ENCODE measurements at regions not wholly inside any gene's neighbourhood (a gene's known extent, or its start where the extent isn't known, plus 50 kb on each side); places are given as distances from the start of the nearest gene placed in this dataset.

- WGBS (ENCODE audit: insufficient coverage, low lambda C conversion rate): no CpG with 5 or more reads among the region's 13 CpGs
- H3K9me3 ChIP-seq (ENCODE audit: control insufficient read depth, low read depth, low read length): no peaks in the 10 kb centered on the region
- DNase-seq: no peak
- H3K4me1 ChIP-seq (ENCODE audit: control insufficient read depth, insufficient read depth, low read length): no peaks in the 10 kb centered on the region
- no peak overlapping the region for H3K4me3 ChIP-seq (ENCODE audit: low read length)
- H3K36me3 ChIP-seq (ENCODE audit: control insufficient read depth, insufficient read depth, low read length): no peaks in the 10 kb centered on the region
- H3K27me3 ChIP-seq (ENCODE audit: control insufficient read depth, insufficient read depth, low read length): peaks cover 4% of the 10 kb centered on the region
- H3K27ac ChIP-seq (ENCODE audit: low read length): no peak overlapping the region
Measured at GRCh38 chr5:174328631-174329299, 283.3 kb downstream of the NSG2 start.

GRCh38 chr5:174329738-174330137 is 284.2 kb downstream of the NSG2 start:
- Histone ChIP-seq H3K27me3 (ENCODE audit: control insufficient read depth, insufficient read depth, low read length) (peaks cover 4% of the 10 kb centered on the region), H3K27ac (ENCODE audit: low read length) (no peak overlapping the region), H3K4me3 (ENCODE audit: low read length) (no peak overlapping the region), H3K9me3 (ENCODE audit: control insufficient read depth, low read depth, low read length) (no peaks in the 10 kb centered on the region), H3K36me3 (ENCODE audit: control insufficient read depth, insufficient read depth, low read length) (no peaks in the 10 kb centered on the region), H3K4me1 (ENCODE audit: control insufficient read depth, insufficient read depth, low read length) (no peaks in the 10 kb centered on the region)
- WGBS (ENCODE audit: insufficient coverage, low lambda C conversion rate): 80% methylated on average over 1 of the region's 5 CpGs
- no peak for DNase-seq

- Histone ChIP-seq H3K27me3 (ENCODE audit: control insufficient read depth, insufficient read depth, low read length) (peaks cover 7% of the 10 kb centered on the region), H3K36me3 (ENCODE audit: control insufficient read depth, insufficient read depth, low read length) (no peaks in the 10 kb centered on the region), H3K4me3 (ENCODE audit: low read length) (no peak overlapping the region), H3K27ac (ENCODE audit: low read length) (no peak overlapping the region), H3K9me3 (ENCODE audit: control insufficient read depth, low read depth, low read length) (no peaks in the 10 kb centered on the region), H3K4me1 (ENCODE audit: control insufficient read depth, insufficient read depth, low read length) (peaks cover 2% of the 10 kb centered on the region)
- 100% methylated on average over 2 of the region's 13 CpGs for WGBS (ENCODE audit: insufficient coverage, low lambda C conversion rate)
- DNase-seq: no peak
Measured at GRCh38 chr5:174335682-174336364, 290.3 kb downstream of the NSG2 start.

GRCh38 chr5:174336479-174336878 is 291.0 kb downstream of the NSG2 start:
- Histone ChIP-seq H3K9me3 (ENCODE audit: control insufficient read depth, low read depth, low read length) (no peaks in the 10 kb centered on the region), H3K36me3 (ENCODE audit: control insufficient read depth, insufficient read depth, low read length) (no peaks in the 10 kb centered on the region), H3K27ac (ENCODE audit: low read length) (no peak overlapping the region), H3K4me3 (ENCODE audit: low read length) (no peak overlapping the region), H3K27me3 (ENCODE audit: control insufficient read depth, insufficient read depth, low read length) (peaks cover 7% of the 10 kb centered on the region), H3K4me1 (ENCODE audit: control insufficient read depth, insufficient read depth, low read length) (peaks cover 2% of the 10 kb centered on the region)
- no peak for DNase-seq
- 89% methylated on average over 3 of the region's 5 CpGs for WGBS (ENCODE audit: insufficient coverage, low lambda C conversion rate)

GRCh38 chr5:174337276-174338184 is 292.0 kb downstream of the NSG2 start:
- peaks cover 7% of the 10 kb centered on the region for H3K27me3 ChIP-seq (ENCODE audit: control insufficient read depth, insufficient read depth, low read length)
- no peaks in the 10 kb centered on the region for H3K9me3 ChIP-seq (ENCODE audit: control insufficient read depth, low read depth, low read length)
- no peaks in the 10 kb centered on the region for H3K36me3 ChIP-seq (ENCODE audit: control insufficient read depth, insufficient read depth, low read length)
- H3K4me1 ChIP-seq (ENCODE audit: control insufficient read depth, insufficient read depth, low read length): peaks cover 2% of the 10 kb centered on the region
- 10% methylated on average over 2 of the region's 18 CpGs for WGBS (ENCODE audit: insufficient coverage, low lambda C conversion rate)
- no peak overlapping the region for H3K27ac ChIP-seq (ENCODE audit: low read length)
- H3K4me3 ChIP-seq (ENCODE audit: low read length): no peak overlapping the region
- peak in 1 of 2 donors; percentile 46 for DNase-seq

GRCh38 chr5:174338185-174339010 is 292.9 kb downstream of the NSG2 start:
- H3K4me3 ChIP-seq (ENCODE audit: low read length): no peak overlapping the region
- no peaks in the 10 kb centered on the region for H3K36me3 ChIP-seq (ENCODE audit: control insufficient read depth, insufficient read depth, low read length)
- no peak overlapping the region for H3K27ac ChIP-seq (ENCODE audit: low read length)
- H3K27me3 ChIP-seq (ENCODE audit: control insufficient read depth, insufficient read depth, low read length): peaks cover 7% of the 10 kb centered on the region
- 17% methylated on average over 5 of the region's 13 CpGs for WGBS (ENCODE audit: insufficient coverage, low lambda C conversion rate)
- no peaks in the 10 kb centered on the region for H3K9me3 ChIP-seq (ENCODE audit: control insufficient read depth, low read depth, low read length)
- peak in 1 of 2 donors; percentile 53 for DNase-seq
- H3K4me1 ChIP-seq (ENCODE audit: control insufficient read depth, insufficient read depth, low read length): peaks cover 2% of the 10 kb centered on the region

- peaks cover 7% of the 10 kb centered on the region for H3K27me3 ChIP-seq (ENCODE audit: control insufficient read depth, insufficient read depth, low read length)
- peaks cover 2% of the 10 kb centered on the region for H3K4me1 ChIP-seq (ENCODE audit: control insufficient read depth, insufficient read depth, low read length)
- H3K4me3 ChIP-seq (ENCODE audit: low read length): no peak overlapping the region
- H3K36me3 ChIP-seq (ENCODE audit: control insufficient read depth, insufficient read depth, low read length): no peaks in the 10 kb centered on the region
- H3K9me3 ChIP-seq (ENCODE audit: control insufficient read depth, low read depth, low read length): no peaks in the 10 kb centered on the region
- H3K27ac ChIP-seq (ENCODE audit: low read length): no peak overlapping the region
- no peak for DNase-seq
- WGBS (ENCODE audit: insufficient coverage, low lambda C conversion rate): no CpG with 5 or more reads among the region's 4 CpGs
Measured at GRCh38 chr5:174339130-174339529, 293.6 kb downstream of the NSG2 start.

- Histone ChIP-seq H3K4me3 (ENCODE audit: low read length) (no peak overlapping the region), H3K27me3 (ENCODE audit: control insufficient read depth, insufficient read depth, low read length) (peaks cover 7% of the 10 kb centered on the region), H3K27ac (ENCODE audit: low read length) (no peak overlapping the region), H3K4me1 (ENCODE audit: control insufficient read depth, insufficient read depth, low read length) (peaks cover 2% of the 10 kb centered on the region), H3K36me3 (ENCODE audit: control insufficient read depth, insufficient read depth, low read length) (no peaks in the 10 kb centered on the region), H3K9me3 (ENCODE audit: control insufficient read depth, low read depth, low read length) (no peaks in the 10 kb centered on the region)
- DNase-seq: no peak
- 80% methylated on average over 3 of the region's 5 CpGs for WGBS (ENCODE audit: insufficient coverage, low lambda C conversion rate)
Measured at GRCh38 chr5:174340226-174340625, 294.7 kb downstream of the NSG2 start.

GRCh38 chr5:174342696-174343095 is 297.2 kb downstream of the NSG2 start:
- no peak for DNase-seq
- 100% methylated on average over 1 of the region's 1 CpG for WGBS (ENCODE audit: insufficient coverage, low lambda C conversion rate)
- Histone ChIP-seq H3K4me1 (ENCODE audit: control insufficient read depth, insufficient read depth, low read length) (no peaks in the 10 kb centered on the region), H3K27me3 (ENCODE audit: control insufficient read depth, insufficient read depth, low read length) (peaks cover 7% of the 10 kb centered on the region), H3K36me3 (ENCODE audit: control insufficient read depth, insufficient read depth, low read length) (no peaks in the 10 kb centered on the region), H3K9me3 (ENCODE audit: control insufficient read depth, low read depth, low read length) (no peaks in the 10 kb centered on the region), H3K27ac (ENCODE audit: low read length) (no peak overlapping the region), H3K4me3 (ENCODE audit: low read length) (no peak overlapping the region)

- no CpG with 5 or more reads among the region's 7 CpGs for WGBS (ENCODE audit: insufficient coverage, low lambda C conversion rate)
- DNase-seq: no peak
Measured at GRCh38 chr5:174343826-174344225, 298.3 kb downstream of the NSG2 start.

More at GRCh38 chr5:174343826-174344225, 298.3 kb downstream of the NSG2 start:
- Histone ChIP-seq H3K27ac (ENCODE audit: low read length) (no peak overlapping the region), H3K4me1 (ENCODE audit: control insufficient read depth, insufficient read depth, low read length) (no peaks in the 10 kb centered on the region), H3K9me3 (ENCODE audit: control insufficient read depth, low read depth, low read length) (no peaks in the 10 kb centered on the region), H3K4me3 (ENCODE audit: low read length) (no peak overlapping the region), H3K36me3 (ENCODE audit: control insufficient read depth, insufficient read depth, low read length) (no peaks in the 10 kb centered on the region), H3K27me3 (ENCODE audit: control insufficient read depth, insufficient read depth, low read length) (peaks cover 3% of the 10 kb centered on the region)
